Glutamatergic neuron (in vitro differentiated cells): ENCODE measurements at regions not wholly inside any gene's neighbourhood (a gene's known extent, or its start where the extent isn't known, plus 50 kb on each side); places are given as distances from the start of the nearest gene placed in this dataset.
A peak's percentile ranks its signal among the peaks of the same experiment; 100 is the strongest.

ENCODE experiments used
- DNase-seq: peaks from one replicate; pipeline ENCODE4 v3.0.0; 2022
- H3K27ac Mint-ChIP-seq: one replicate; pipeline ENCODE4 v1.8.0; 2020; ENCODE audit warnings: mild to moderate bottlenecking, mixed read lengths, inconsistent platforms; ENCODE audit not compliant: unreplicated experiment
- H3K27me3 Mint-ChIP-seq: one replicate; pipeline ENCODE4 v1.8.0; 2020; ENCODE audit warnings: mild to moderate bottlenecking, moderate library complexity, mixed read lengths, inconsistent platforms; ENCODE audit not compliant: unreplicated experiment
- H3K36me3 Mint-ChIP-seq: one replicate; pipeline ENCODE4 v1.8.0; 2020; ENCODE audit warnings: mild to moderate bottlenecking, mixed read lengths, inconsistent platforms; ENCODE audit not compliant: unreplicated experiment
- H3K4me1 Mint-ChIP-seq: one replicate; pipeline ENCODE4 v1.8.0; 2020; ENCODE audit warnings: mild to moderate bottlenecking, low read depth, mixed read lengths, inconsistent platforms; ENCODE audit not compliant: unreplicated experiment
- H3K4me3 Mint-ChIP-seq: one replicate; pipeline ENCODE4 v1.8.0; 2020; ENCODE audit warnings: mild to moderate bottlenecking, mixed read lengths, inconsistent platforms; ENCODE audit not compliant: unreplicated experiment
- H3K9me3 Mint-ChIP-seq: one replicate; pipeline ENCODE4 v1.8.0; 2020; ENCODE audit warnings: mild to moderate bottlenecking, moderate library complexity, mixed read lengths, inconsistent platforms; ENCODE audit not compliant: unreplicated experiment
- TF ChIP-seq, protein P1 (sequence below): fragments of 200-600 bp; sonication (generic); IDR thresholded peaks from one replicate; pipeline ENCODE4 v1.5.0; 2021; ENCODE audit not compliant: partially characterized antibody, unreplicated experiment

DNA sequence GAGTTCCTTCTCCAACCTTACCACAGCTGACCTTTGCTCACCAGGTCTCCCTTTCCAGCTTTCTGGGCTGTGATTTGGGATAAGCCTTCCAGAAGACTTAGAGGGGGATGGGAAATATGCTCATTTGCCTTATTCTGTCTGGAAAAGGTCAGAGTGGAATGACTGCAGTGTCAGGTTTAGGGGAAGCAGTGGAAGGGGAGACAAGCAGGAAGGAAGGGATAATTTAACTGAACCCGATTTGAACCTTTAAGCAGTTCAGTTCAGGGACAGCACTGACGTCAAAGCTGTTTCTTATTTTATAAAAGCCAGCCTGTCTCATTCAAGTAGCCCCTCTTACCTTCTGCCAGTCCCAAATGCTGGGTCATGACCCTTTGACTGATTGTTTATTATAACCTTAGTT, 418.4 kb upstream of the RARB start:
- no peak overlapping the region for H3K27ac Mint-ChIP-seq
- no peaks in the 10 kb centered on the region for H3K27me3 Mint-ChIP-seq
- no peaks in the 10 kb centered on the region for H3K9me3 Mint-ChIP-seq
- TF ChIP-seq, protein P1, sequence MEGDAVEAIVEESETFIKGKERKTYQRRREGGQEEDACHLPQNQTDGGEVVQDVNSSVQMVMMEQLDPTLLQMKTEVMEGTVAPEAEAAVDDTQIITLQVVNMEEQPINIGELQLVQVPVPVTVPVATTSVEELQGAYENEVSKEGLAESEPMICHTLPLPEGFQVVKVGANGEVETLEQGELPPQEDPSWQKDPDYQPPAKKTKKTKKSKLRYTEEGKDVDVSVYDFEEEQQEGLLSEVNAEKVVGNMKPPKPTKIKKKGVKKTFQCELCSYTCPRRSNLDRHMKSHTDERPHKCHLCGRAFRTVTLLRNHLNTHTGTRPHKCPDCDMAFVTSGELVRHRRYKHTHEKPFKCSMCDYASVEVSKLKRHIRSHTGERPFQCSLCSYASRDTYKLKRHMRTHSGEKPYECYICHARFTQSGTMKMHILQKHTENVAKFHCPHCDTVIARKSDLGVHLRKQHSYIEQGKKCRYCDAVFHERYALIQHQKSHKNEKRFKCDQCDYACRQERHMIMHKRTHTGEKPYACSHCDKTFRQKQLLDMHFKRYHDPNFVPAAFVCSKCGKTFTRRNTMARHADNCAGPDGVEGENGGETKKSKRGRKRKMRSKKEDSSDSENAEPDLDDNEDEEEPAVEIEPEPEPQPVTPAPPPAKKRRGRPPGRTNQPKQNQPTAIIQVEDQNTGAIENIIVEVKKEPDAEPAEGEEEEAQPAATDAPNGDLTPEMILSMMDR: no peak
- H3K36me3 Mint-ChIP-seq: no peaks in the 10 kb centered on the region
- H3K4me3 Mint-ChIP-seq: no peak overlapping the region
- no peak for DNase-seq
- no peaks in the 10 kb centered on the region for H3K4me1 Mint-ChIP-seq

DNA sequence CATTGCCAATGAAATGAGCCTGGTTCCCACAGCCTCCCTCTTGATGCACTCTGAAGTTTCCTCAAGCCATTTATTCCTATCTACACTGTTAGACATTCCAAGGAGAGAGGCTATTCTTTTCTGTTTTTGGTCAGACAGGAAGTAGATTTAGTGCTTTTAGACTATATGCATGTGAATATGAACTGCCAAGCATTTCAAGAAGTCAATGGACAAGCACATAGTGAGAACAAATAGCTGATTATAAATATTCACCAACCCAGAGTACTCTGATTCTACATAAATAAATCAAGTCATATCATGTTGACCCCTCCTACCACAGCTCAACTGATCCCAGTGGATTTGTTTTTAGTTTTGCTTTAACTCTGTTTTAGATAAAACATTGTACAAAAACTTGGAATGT, 412.5 kb upstream of the RARB start:
- no peaks in the 10 kb centered on the region for H3K9me3 Mint-ChIP-seq
- DNase-seq: no peak
- H3K27me3 Mint-ChIP-seq: no peaks in the 10 kb centered on the region
- H3K27ac Mint-ChIP-seq: no peak overlapping the region
- H3K4me3 Mint-ChIP-seq: no peak overlapping the region
- H3K4me1 Mint-ChIP-seq: no peaks in the 10 kb centered on the region
- H3K36me3 Mint-ChIP-seq: no peaks in the 10 kb centered on the region
- TF ChIP-seq, protein P1: no peak

DNA sequence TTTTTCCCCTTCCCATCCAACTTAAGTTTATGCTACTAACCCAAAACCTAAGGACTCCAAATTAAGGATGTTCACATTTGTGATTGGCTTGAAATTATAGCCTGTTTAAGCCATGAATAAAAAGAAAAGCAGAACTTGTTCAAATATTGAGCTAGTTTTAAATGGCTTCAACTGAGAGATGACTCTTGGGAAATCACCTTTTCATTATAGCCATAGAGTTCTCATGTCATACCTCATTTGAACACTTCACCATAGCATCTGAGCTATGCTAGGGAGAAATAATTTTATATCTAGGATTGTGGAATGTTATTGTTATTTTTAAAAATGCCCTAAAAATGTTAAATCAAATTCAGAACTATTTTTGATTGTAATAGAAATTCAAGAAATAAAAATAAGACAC, 409.2 kb upstream of the RARB start:
- H3K4me1 Mint-ChIP-seq: peaks cover 13% of the 10 kb centered on the region
- TF ChIP-seq, protein P1: no peak
- no peak for DNase-seq
- H3K27me3 Mint-ChIP-seq: no peaks in the 10 kb centered on the region
- peaks cover 5% of the 10 kb centered on the region for H3K9me3 Mint-ChIP-seq
- no peaks in the 10 kb centered on the region for H3K36me3 Mint-ChIP-seq
- no peak overlapping the region for H3K27ac Mint-ChIP-seq
- H3K4me3 Mint-ChIP-seq: no peak overlapping the region

DNA sequence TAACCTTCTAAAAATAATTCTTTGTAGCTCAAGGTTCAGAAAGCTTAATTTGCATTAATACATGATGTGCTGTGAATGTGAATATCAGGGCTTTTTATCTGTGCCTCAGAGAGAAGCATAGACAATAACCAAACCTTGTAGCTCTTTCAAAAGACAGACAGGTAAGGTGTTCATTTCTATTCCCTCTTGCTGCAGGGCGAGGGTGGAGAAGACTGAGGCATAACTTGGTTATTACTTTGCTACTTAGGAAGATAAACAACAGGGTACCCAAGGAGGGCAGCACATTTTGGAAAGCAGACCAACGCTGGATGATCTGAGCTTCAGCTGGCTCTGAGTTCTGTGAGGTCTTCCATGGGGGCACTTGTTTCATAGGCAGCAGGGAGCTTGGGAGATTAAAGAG, 408.6 kb upstream of the RARB start:
- TF ChIP-seq, protein P1: no peak
- H3K4me1 Mint-ChIP-seq: peaks cover 15% of the 10 kb centered on the region
- H3K27me3 Mint-ChIP-seq: no peaks in the 10 kb centered on the region
- H3K4me3 Mint-ChIP-seq: no peak overlapping the region
- H3K36me3 Mint-ChIP-seq: no peaks in the 10 kb centered on the region
- no peak overlapping the region for H3K27ac Mint-ChIP-seq
- peaks cover 7% of the 10 kb centered on the region for H3K9me3 Mint-ChIP-seq
- no peak for DNase-seq

DNA sequence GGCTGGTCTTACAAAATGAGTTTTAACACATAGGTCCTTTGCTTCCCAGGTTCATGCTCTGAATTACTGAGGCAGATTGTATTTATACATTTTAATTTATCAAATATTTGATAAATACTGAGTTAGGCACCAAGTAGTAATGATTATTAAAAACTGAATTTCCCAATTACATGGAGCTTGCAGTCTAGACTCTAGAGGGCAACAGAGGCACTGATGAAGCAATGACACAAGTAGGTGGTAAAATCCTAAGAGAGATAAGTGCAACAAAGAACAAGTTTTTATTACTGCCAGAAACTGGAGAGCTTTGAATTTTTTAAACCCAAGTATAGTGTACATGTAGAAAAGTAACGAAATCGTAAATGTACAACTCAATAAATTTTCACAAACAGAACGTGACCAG, 406.2 kb upstream of the RARB start:
- H3K36me3 Mint-ChIP-seq: no peaks in the 10 kb centered on the region
- no peak for DNase-seq
- H3K27ac Mint-ChIP-seq: no peak overlapping the region
- no peak overlapping the region for H3K4me3 Mint-ChIP-seq
- peaks cover 21% of the 10 kb centered on the region for H3K4me1 Mint-ChIP-seq
- H3K27me3 Mint-ChIP-seq: no peaks in the 10 kb centered on the region
- TF ChIP-seq, protein P1: peak; percentile 14
- H3K9me3 Mint-ChIP-seq: peaks cover 7% of the 10 kb centered on the region
